NOMO-1 treated with DMSO at 0.1 percent for 48 hours (cell line): ENCODE measurements at regions not wholly inside any gene's neighbourhood (a gene's known extent, or its start where the extent isn't known, plus 50 kb on each side); places are given as distances from the start of the nearest gene placed in this dataset.
A peak's percentile ranks its signal among the peaks of the same experiment; 100 is the strongest.
"Not testable (repeated sequence)": the region's sequence is repeated elsewhere in the genome, so short reads cannot be mapped to it uniquely, and the experiment has no call there.

Experiments used
- DNase-seq: peaks from one replicate; lab custom pipeline; 2025; ENCODE audit not compliant: unreplicated experiment; lab: John Stamatoyannopoulos, UW

GRCh38 chr17:54339731-54340130, 517.0 kb downstream of the KIF2B start:
- no peak for DNase-seq

GRCh38 chr17:54347495-54347894, 524.8 kb downstream of the KIF2B start:
- DNase-seq = no peak

- DNase-seq = no peak
Observed at GRCh38 chr17:54348234-54348633, 525.5 kb downstream of the KIF2B start.

- DNase-seq = no peak
Observed at GRCh38 chr17:54353789-54354525, 531.2 kb downstream of the KIF2B start.

GRCh38 chr17:54361073-54361472, 538.3 kb downstream of the KIF2B start:
- not testable (repeated sequence) for DNase-seq

- DNase-seq = no peak
Observed at GRCh38 chr17:54368906-54369305, 531.7 kb upstream of the TOM1L1 start.

- DNase-seq = no peak
Observed at GRCh38 chr17:54372069-54372749, 528.4 kb upstream of the TOM1L1 start.

- DNase-seq = no peak
Observed at GRCh38 chr17:54373970-54374369, 526.7 kb upstream of the TOM1L1 start.

- not testable (repeated sequence) for DNase-seq
Observed at GRCh38 chr17:54376409-54376808, 524.2 kb upstream of the TOM1L1 start.

GRCh38 chr17:54381482-54381881, 519.2 kb upstream of the TOM1L1 start:
- no peak for DNase-seq

GRCh38 chr17:54404259-54404658, 496.4 kb upstream of the TOM1L1 start:
- DNase-seq = no peak

GRCh38 chr17:54405826-54406225, 494.8 kb upstream of the TOM1L1 start:
- peak; percentile 1 for DNase-seq

GRCh38 chr17:54408731-54409130, 491.9 kb upstream of the TOM1L1 start:
- no peak for DNase-seq

GRCh38 chr17:54418467-54418866, 482.2 kb upstream of the TOM1L1 start:
- DNase-seq = no peak

GRCh38 chr17:54425671-54426070, 475.0 kb upstream of the TOM1L1 start:
- DNase-seq = no peak

- peak; percentile 20 for DNase-seq
Observed at GRCh38 chr17:54426296-54426886, 474.3 kb upstream of the TOM1L1 start.

- no peak for DNase-seq
Observed at GRCh38 chr17:54435966-54436365, 464.7 kb upstream of the TOM1L1 start.

- no peak for DNase-seq
Observed at GRCh38 chr17:54439816-54440215, 460.8 kb upstream of the TOM1L1 start.

- DNase-seq = no peak
Observed at GRCh38 chr17:54451051-54451450, 449.6 kb upstream of the TOM1L1 start.

- DNase-seq = no peak
Observed at GRCh38 chr17:54452666-54453348, 447.8 kb upstream of the TOM1L1 start.

GRCh38 chr17:54455251-54455868, 445.3 kb upstream of the TOM1L1 start:
- DNase-seq = no peak
